ENCODE measurements at regions not wholly inside any gene's neighbourhood (a gene's known extent, or its start where the extent isn't known, plus 50 kb on each side); places are given as distances from the start of the nearest gene placed in this dataset.

GRCh38 chr2:67824186-67824585 is 238.6 kb downstream of the C1D start:
- Histone ChIP-seq H3K36me3 (ENCODE audit: insufficient read depth, low read length, poor library complexity, severe bottlenecking) (no peaks in the 10 kb centered on the region), H3K9me3 (ENCODE audit: low read depth, low read length, poor library complexity, severe bottlenecking) (peaks cover 4% of the 10 kb centered on the region), H3K4me3 (ENCODE audit: low read depth, low read length, poor library complexity, severe bottlenecking) (no peak overlapping the region), H3K27ac (ENCODE audit: low read depth, low read length, poor library complexity, severe bottlenecking) (peak overlapping the region; percentile 43), H3K27me3 (replicated peaks; ENCODE audit: insufficient read depth, low read depth, low read length, poor library complexity) (no peaks in the 10 kb centered on the region), H3K4me1 (ENCODE audit: insufficient read depth, low read length, poor library complexity, severe bottlenecking) (peaks cover 36% of the 10 kb centered on the region)
- ChIA-PET POLR2A (ENCODE audit: low non-redundant PET) (interaction anchor here (0.6 kb wide), 1 partner anchor 1166 kb away, joined by 3 read pairs; no protein-coding TSS in a partner anchor), CTCF (no interaction called here)
- intact Hi-C loops (cut with micrococcal nuclease; ENCODE audit: unreplicated experiment): no loop called here
- peak; percentile 51 for DNase-seq (ENCODE audit: low spot score)
- TF ChIP-seq EZH2 (IDR thresholded peaks at IDR 0.05; ENCODE audit: borderline replicate concordance, low read depth, low read length, poor library complexity, severe bottlenecking) (no peak), CTCF (conservative IDR thresholded peaks at IDR 0.05; ENCODE audit: low read depth, low read length) (0 out of 2 replicates have a peak, but pooled peaks have one; percentile 12)
- BruUV-seq (replicated peaks): no TSS peak

GRCh38 chr2:67825476-67825875 is 237.3 kb downstream of the C1D start:
- TF ChIP-seq CTCF (conservative IDR thresholded peaks at IDR 0.05; ENCODE audit: low read depth, low read length) (no peak), EZH2 (IDR thresholded peaks at IDR 0.05; ENCODE audit: borderline replicate concordance, low read depth, low read length, poor library complexity, severe bottlenecking) (no peak)
- DNase-seq (ENCODE audit: low spot score): peak; percentile 87
- Histone ChIP-seq H3K4me1 (ENCODE audit: insufficient read depth, low read length, poor library complexity, severe bottlenecking) (peaks cover 36% of the 10 kb centered on the region), H3K4me3 (ENCODE audit: low read depth, low read length, poor library complexity, severe bottlenecking) (peak overlapping the region; percentile 6), H3K36me3 (ENCODE audit: insufficient read depth, low read length, poor library complexity, severe bottlenecking) (no peaks in the 10 kb centered on the region), H3K9me3 (ENCODE audit: low read depth, low read length, poor library complexity, severe bottlenecking) (no peaks in the 10 kb centered on the region), H3K27ac (ENCODE audit: low read depth, low read length, poor library complexity, severe bottlenecking) (peak overlapping the region; percentile 72), H3K27me3 (replicated peaks; ENCODE audit: insufficient read depth, low read depth, low read length, poor library complexity) (no peaks in the 10 kb centered on the region)
- ChIA-PET CTCF (interaction anchor here (1.0 kb wide), 1 partner anchor 14 kb away, joined by 3 read pairs; no protein-coding TSS in a partner anchor), POLR2A (ENCODE audit: low non-redundant PET) (interaction anchor here (0.7 kb wide), 1 partner anchor 183 kb away, joined by 15 read pairs; no protein-coding TSS in a partner anchor)
- intact Hi-C loops (cut with micrococcal nuclease; ENCODE audit: unreplicated experiment): no loop called here
- BruUV-seq (replicated peaks): no TSS peak

- no peaks in the 10 kb centered on the region for H3K36me3 ChIP-seq (ENCODE audit: insufficient read depth, low read length, poor library complexity, severe bottlenecking)
- no peak for TF ChIP-seq CTCF (conservative IDR thresholded peaks at IDR 0.05; ENCODE audit: low read depth, low read length)
- no peak for TF ChIP-seq EZH2 (IDR thresholded peaks at IDR 0.05; ENCODE audit: borderline replicate concordance, low read depth, low read length, poor library complexity, severe bottlenecking)
- no peaks in the 10 kb centered on the region for H3K9me3 ChIP-seq (ENCODE audit: low read depth, low read length, poor library complexity, severe bottlenecking)
- no peak overlapping the region for H3K4me3 ChIP-seq (ENCODE audit: low read depth, low read length, poor library complexity, severe bottlenecking)
- intact Hi-C loops (cut with micrococcal nuclease; ENCODE audit: unreplicated experiment): no loop called here
- no peaks in the 10 kb centered on the region for H3K27me3 ChIP-seq (replicated peaks; ENCODE audit: insufficient read depth, low read depth, low read length, poor library complexity)
- DNase-seq (ENCODE audit: low spot score): no peak
- CTCF ChIA-PET: no interaction called here
- no TSS peak for BruUV-seq (replicated peaks)
- POLR2A ChIA-PET (ENCODE audit: low non-redundant PET): no interaction called here
- no peak overlapping the region for H3K27ac ChIP-seq (ENCODE audit: low read depth, low read length, poor library complexity, severe bottlenecking)
- peaks cover 28% of the 10 kb centered on the region for H3K4me1 ChIP-seq (ENCODE audit: insufficient read depth, low read length, poor library complexity, severe bottlenecking)
These were observed 234.7 kb downstream of the C1D start for GRCh38 chr2:67828066-67828465.
